GM12878 (cell line): ENCODE measurements at regions not wholly inside any gene's neighbourhood (a gene's known extent, or its start where the extent isn't known, plus 50 kb on each side); places are given as distances from the start of the nearest gene placed in this dataset.

ENCODE experiments used
- ATAC-seq: fragments of 200-7000 bp; cut with Tn5 transposase; 3 replicates; pipeline ENCODE4 v1.9.1; 2020; ENCODE audit warnings: mild to moderate bottlenecking, moderate library complexity
- BruUV-seq: library from RNA; stranded (reverse); fragments of 400-500 nt; replicated peaks from 2 replicates; lab custom pipeline; 2021; lab: Mats Ljungman, UMichigan
- CTCF ChIA-PET: fragments of 300-600 bp; sonication (Branson Sonifier 250); formaldehyde crosslinking; extraction: SDS; loops from one replicate; lab custom pipeline; 2021; ENCODE audit warnings: inconsistent platforms; lab: Yijun Ruan, JAX
- POLR2A ChIA-PET: fragments of 350-600 bp; formaldehyde crosslinking; extraction: SDS; loops from one replicate; lab custom pipeline; 2021; ENCODE audit warnings: inconsistent platforms; lab: Charles Lee
- RAD21 ChIA-PET: fragments of 300-600 bp; sonication (Branson Sonifier 250); formaldehyde crosslinking; loops from one replicate; lab custom pipeline; 2023; ENCODE audit warnings: antibody characterized with exemption; ENCODE audit not compliant: unreplicated experiment; lab: Charles Lee
- SMC1A ChIA-PET: fragments of 300-600 bp; sonication (Branson Sonifier 250); formaldehyde crosslinking; loops from one replicate; lab custom pipeline; 2023; ENCODE audit not compliant: unreplicated experiment, uncharacterized antibody; lab: Charles Lee
- DNase-seq: peaks from one replicate; pipeline ENCODE4 v3.0.0-alpha.2; 2011; ENCODE audit warnings: low read depth, low spot score
- FAIRE-seq: peaks from 3 replicates; lab custom pipeline; 2011; peaks lifted over from hg19 to GRCh38; lab: Jason Lieb, UNC
- H2AFZ ChIP-seq: 2 replicates; pipeline ENCODE4 v1.6.0; 2011; ENCODE audit warnings: low read depth, low read length, control low read depth; ENCODE audit not compliant: control insufficient read depth
- H3K27ac ChIP-seq: 2 replicates; pipeline ENCODE4 v1.5.1; 2011; ENCODE audit warnings: control low read depth; ENCODE audit not compliant: control insufficient read depth, insufficient read depth
- H3K27me3 ChIP-seq, 2 experiments: replicated peaks in 1 of 2; 2 replicates each; pipeline versions ENCODE4 v1.6.0 to v1.6.1; 2011; ENCODE audit warnings: low read length in 1 of 2; ENCODE audit not compliant: control insufficient read depth in 2 of 2, insufficient read depth in 2 of 2
- H3K36me3 ChIP-seq, 2 experiments: 2 replicates each; pipeline ENCODE4 v1.5.1; 2011; ENCODE audit warnings: low read length in 1 of 2; ENCODE audit not compliant: control insufficient read depth in 2 of 2, insufficient read depth in 2 of 2
- H3K4me1 ChIP-seq: 2 replicates; pipeline ENCODE4 v1.6.1; 2011; ENCODE audit warnings: mild to moderate bottlenecking, low read length, moderate library complexity, mixed read lengths; ENCODE audit not compliant: control insufficient read depth, insufficient read depth
- H3K4me2 ChIP-seq: 2 replicates; pipeline ENCODE4 v1.6.0; 2011; ENCODE audit warnings: control low read depth; ENCODE audit not compliant: control insufficient read depth, insufficient read depth
- H3K4me3 ChIP-seq: fragments of 200-600 bp; sonication (generic); 2 replicates; pipeline ENCODE4 v1.5.1; 2016
- H3K79me2 ChIP-seq: 2 replicates; pipeline ENCODE4 v1.6.0; 2011; ENCODE audit warnings: low read length; ENCODE audit not compliant: control insufficient read depth, insufficient read depth
- H3K9ac ChIP-seq: 2 replicates; pipeline ENCODE4 v1.8.0; 2011; ENCODE audit warnings: low read length, control low read depth, mixed read lengths; ENCODE audit not compliant: control insufficient read depth, insufficient read depth
- H3K9me3 ChIP-seq: replicated peaks from 3 replicates; pipeline ENCODE4 v1.5.1; 2011; ENCODE audit warnings: mild to moderate bottlenecking, low read length; ENCODE audit not compliant: control insufficient read depth, insufficient read depth
- H4K20me1 ChIP-seq: 2 replicates; pipeline ENCODE4 v1.6.0; 2011; ENCODE audit not compliant: control insufficient read depth, insufficient read depth
- BHLHE40 ChIP-seq, 2 experiments: fragments of 450-650 bp in 1 of 2; IDR thresholded peaks; 2 replicates each; pipeline ENCODE4 v1.6.1; 2011 to 2017; ENCODE audit warnings: low read depth in 2 of 2, borderline replicate concordance in 1 of 2, improper control_type of control experiment in 1 of 2, low read length in 1 of 2, mild to moderate bottlenecking in 1 of 2
- FOS ChIP-seq: IDR thresholded peaks from 3 replicates; pipeline ENCODE4 v1.6.1; 2011; ENCODE audit warnings: borderline replicate concordance; ENCODE audit not compliant: insufficient read length; ENCODE audit errors: extremely low read depth
- HDGF ChIP-seq: fragments of 450-650 bp; IDR thresholded peaks from 2 replicates; pipeline ENCODE4 v1.6.1; 2016; ENCODE audit warnings: antibody characterized with exemption
- IKZF2 ChIP-seq, 2 experiments: fragments of 450-650 bp; IDR thresholded peaks; 2 replicates each; pipeline ENCODE4 v1.6.1; 2017; ENCODE audit warnings: mild to moderate bottlenecking in 2 of 2, moderate library complexity in 2 of 2
- JUNB ChIP-seq: IDR thresholded peaks from 2 replicates; pipeline ENCODE4 v1.6.1; 2016; ENCODE audit warnings: antibody characterized with exemption, mild to moderate bottlenecking
- NR2F1 ChIP-seq: fragments of 450-650 bp; conservative IDR thresholded peaks from 2 replicates; pipeline ENCODE4 v1.6.1; 2017; ENCODE audit warnings: mild to moderate bottlenecking
- RELA ChIP-seq: fragments of 450-650 bp; IDR thresholded peaks from 2 replicates; pipeline ENCODE4 v1.8.0; 2014; ENCODE audit warnings: borderline replicate concordance; ENCODE audit not compliant: partially characterized antibody
- SIN3A ChIP-seq: IDR thresholded peaks from 2 replicates; pipeline ENCODE4 v1.6.1; 2012; ENCODE audit warnings: low read depth, low read length, improper control_type of control experiment
- TCF12 ChIP-seq: IDR thresholded peaks from 2 replicates; pipeline ENCODE4 v1.6.1; 2011; ENCODE audit warnings: low read depth, mild to moderate bottlenecking, low read length
- ZNF207 ChIP-seq: fragments of 450-650 bp; IDR thresholded peaks from 2 replicates; pipeline ENCODE4 v1.6.1; 2014; ENCODE audit warnings: antibody characterized with exemption, mild to moderate bottlenecking, borderline replicate concordance
- ZNF24 ChIP-seq: fragments of 450-650 bp; IDR thresholded peaks from 2 replicates; pipeline ENCODE4 v1.6.1; 2017; ENCODE audit warnings: antibody characterized with exemption, mild to moderate bottlenecking
- WGBS: methylation state at CpG from one replicate; pipeline ENCODE4 v1.1.6; 2016; ENCODE audit warnings: low lambda C conversion rate; ENCODE audit not compliant: insufficient replicate concordance, insufficient coverage; ENCODE audit errors: missing lambda C conversion rate; 5-methylcytosine and 5-hydroxymethylcytosine counted together
- in situ Hi-C: fragments of 300-500 bp; cut with MboI; formaldehyde crosslinking; loops from 9 replicates; pipeline ENCODE4 v1.14.3; 2018; ENCODE audit warnings: mixed read lengths
- intact Hi-C: fragments of 100-400 bp; cut with micrococcal nuclease; formaldehyde crosslinking; loops from one replicate; pipeline ENCODE4 v1.14.2; 2022; ENCODE audit not compliant: unreplicated experiment
- TF ChIP-seq, protein P1 (sequence below): fragments of 450-650 bp; IDR thresholded peaks from 2 replicates; pipeline ENCODE4 v1.6.1; 2016; ENCODE audit warnings: mild to moderate bottlenecking
- TF ChIP-seq, protein P2 (sequence below): fragments of 450-650 bp; IDR thresholded peaks from 2 replicates; pipeline ENCODE4 v1.6.1; 2014; ENCODE audit warnings: mild to moderate bottlenecking

DNA sequence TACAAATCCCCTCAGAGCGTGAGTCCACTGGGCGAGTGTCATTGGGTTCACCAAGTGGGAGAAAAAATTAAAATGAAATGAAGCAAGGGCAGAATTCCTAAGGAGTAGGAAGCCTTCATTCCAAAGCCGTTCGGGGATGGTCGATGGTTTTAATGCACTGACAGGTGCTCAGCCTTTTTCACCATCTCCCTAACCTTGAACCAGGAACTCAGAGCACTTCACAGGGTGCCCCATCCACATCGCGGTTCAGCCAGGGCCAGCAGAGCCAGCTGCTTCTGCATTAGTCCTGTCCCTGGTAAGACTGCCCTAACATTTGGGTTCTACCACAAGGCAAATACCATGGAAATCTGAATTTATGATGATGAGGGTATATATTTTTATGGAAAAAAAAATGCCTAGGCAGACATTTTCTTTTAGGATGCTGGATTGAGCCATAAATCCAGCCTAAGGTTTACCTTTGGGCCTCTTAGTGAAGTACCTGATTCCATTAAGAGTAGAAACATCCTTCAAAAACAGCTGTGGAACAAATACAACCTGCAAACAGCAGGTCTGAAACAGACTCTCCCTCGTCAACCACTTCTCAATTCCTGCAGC lies 203.5 kb upstream of the RNF32 start:
- ChIA-PET CTCF (no interaction called here), POLR2A (no interaction called here)
- Histone ChIP-seq H2AFZ (no peak overlapping the region), H3K27me3 (peaks cover 2 to 6% of the 10 kb centered on the region in 2 experiments; a peak in 3 of 4 replicates), H3K4me2 (no peak overlapping the region)
- no TSS peak for BruUV-seq
- DNase-seq, result no peak
- TF ChIP-seq SIN3A, result no peak
- TF ChIP-seq, protein P1, sequence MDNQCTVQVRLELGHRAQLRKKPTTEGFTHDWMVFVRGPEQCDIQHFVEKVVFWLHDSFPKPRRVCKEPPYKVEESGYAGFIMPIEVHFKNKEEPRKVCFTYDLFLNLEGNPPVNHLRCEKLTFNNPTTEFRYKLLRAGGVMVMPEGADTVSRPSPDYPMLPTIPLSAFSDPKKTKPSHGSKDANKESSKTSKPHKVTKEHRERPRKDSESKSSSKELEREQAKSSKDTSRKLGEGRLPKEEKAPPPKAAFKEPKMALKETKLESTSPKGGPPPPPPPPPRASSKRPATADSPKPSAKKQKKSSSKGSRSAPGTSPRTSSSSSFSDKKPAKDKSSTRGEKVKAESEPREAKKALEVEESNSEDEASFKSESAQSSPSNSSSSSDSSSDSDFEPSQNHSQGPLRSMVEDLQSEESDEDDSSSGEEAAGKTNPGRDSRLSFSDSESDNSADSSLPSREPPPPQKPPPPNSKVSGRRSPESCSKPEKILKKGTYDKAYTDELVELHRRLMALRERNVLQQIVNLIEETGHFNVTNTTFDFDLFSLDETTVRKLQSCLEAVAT, result no peak
- TF ChIP-seq JUNB, result no peak
- TF ChIP-seq, protein P2, sequence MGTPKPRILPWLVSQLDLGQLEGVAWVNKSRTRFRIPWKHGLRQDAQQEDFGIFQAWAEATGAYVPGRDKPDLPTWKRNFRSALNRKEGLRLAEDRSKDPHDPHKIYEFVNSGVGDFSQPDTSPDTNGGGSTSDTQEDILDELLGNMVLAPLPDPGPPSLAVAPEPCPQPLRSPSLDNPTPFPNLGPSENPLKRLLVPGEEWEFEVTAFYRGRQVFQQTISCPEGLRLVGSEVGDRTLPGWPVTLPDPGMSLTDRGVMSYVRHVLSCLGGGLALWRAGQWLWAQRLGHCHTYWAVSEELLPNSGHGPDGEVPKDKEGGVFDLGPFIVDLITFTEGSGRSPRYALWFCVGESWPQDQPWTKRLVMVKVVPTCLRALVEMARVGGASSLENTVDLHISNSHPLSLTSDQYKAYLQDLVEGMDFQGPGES, result no peak
- TF ChIP-seq TCF12, result no peak
- no peak for TF ChIP-seq ZNF24
- no peak for TF ChIP-seq ZNF207
- no peak for TF ChIP-seq FOS
- no peak for TF ChIP-seq RELA
- no peak for TF ChIP-seq HDGF
- no peak for TF ChIP-seq IKZF2 (IDR thresholded peaks at IDR 0.05)
- TF ChIP-seq BHLHE40 (IDR thresholded peaks at IDR 0.05; ENCODE audit: borderline replicate concordance in 1 of 2, low read depth in 2 of 2, low read length in 1 of 2), result no peak
- TF ChIP-seq NR2F1, result no peak
- TF ChIP-seq, all 136 proteins: peak for 0
- Histone ChIP-seq H3K9ac (no peak overlapping the region), H3K4me3 (no peak overlapping the region), H3K36me3 (no peaks in the 10 kb centered on the region), H3K79me2 (no peaks in the 10 kb centered on the region), H3K4me1 (no peaks in the 10 kb centered on the region), H3K27ac (no peak overlapping the region), H3K9me3 (no peaks in the 10 kb centered on the region), H4K20me1 (no peaks in the 10 kb centered on the region)
- SMC1A ChIA-PET, result no interaction called here
- ATAC-seq (no peak), FAIRE-seq (no peak)
- WGBS, result 28% methylated on average over 8 of the region's 8 CpGs
- in situ Hi-C loops (no loop called here), intact Hi-C loops (no loop called here)
- RAD21 ChIA-PET, result no interaction called here
